ENCODE measurements at regions not wholly inside any gene's neighbourhood (a gene's known extent, or its start where the extent isn't known, plus 50 kb on each side); places are given as distances from the start of the nearest gene placed in this dataset.

- TF ChIP-seq POLR2AphosphoS5 (IDR thresholded peaks at IDR 0.05) (no peak), CTCF (IDR thresholded peaks at IDR 0.05) (no peak), POLR2A (IDR thresholded peaks at IDR 0.05) (no peak)
- Histone ChIP-seq H3K9me3 (no peaks in the 10 kb centered on the region), H3K4me3 (no peak overlapping the region), H3K27me3 (no peaks in the 10 kb centered on the region), H3K4me1 (no peaks in the 10 kb centered on the region), H3K36me3 (no peaks in the 10 kb centered on the region), H3K27ac (no peak overlapping the region)
- intact Hi-C loops (cut with DNase I; ENCODE audit: low total_unique reads): no loop called here
- no peak for DNase-seq (ENCODE audit: low spot score in 2 of 2)
Measured at GRCh38 chr10:69687426-69687825, 57.4 kb downstream of the FAM241B start.

- no peak overlapping the region for H3K27ac ChIP-seq
- no peaks in the 10 kb centered on the region for H3K9me3 ChIP-seq
- DNase-seq (ENCODE audit: low spot score in 2 of 2): no peak
- H3K4me1 ChIP-seq: no peaks in the 10 kb centered on the region
- no peak overlapping the region for H3K4me3 ChIP-seq
- no peaks in the 10 kb centered on the region for H3K36me3 ChIP-seq
- TF ChIP-seq POLR2A (IDR thresholded peaks at IDR 0.05) (no peak), POLR2AphosphoS5 (IDR thresholded peaks at IDR 0.05) (no peak), CTCF (IDR thresholded peaks at IDR 0.05) (no peak)
- intact Hi-C loops (cut with DNase I; ENCODE audit: low total_unique reads): no loop called here
- H3K27me3 ChIP-seq: no peaks in the 10 kb centered on the region
Measured at GRCh38 chr10:69692267-69692666, 62.2 kb downstream of the FAM241B start.

GRCh38 chr10:69692891-69693290 lies 62.8 kb downstream of the FAM241B start:
- intact Hi-C loops (cut with DNase I; ENCODE audit: low total_unique reads): no loop called here

GRCh38 chr10:69693886-69694285 lies 63.8 kb downstream of the FAM241B start:
- H3K4me1 ChIP-seq: no peaks in the 10 kb centered on the region
- H3K4me3 ChIP-seq: no peak overlapping the region
- intact Hi-C loops (cut with DNase I; ENCODE audit: low total_unique reads): no loop called here
- no peak for DNase-seq (ENCODE audit: low spot score in 2 of 2)
- no peaks in the 10 kb centered on the region for H3K27me3 ChIP-seq
- no peak overlapping the region for H3K27ac ChIP-seq
- TF ChIP-seq POLR2A (IDR thresholded peaks at IDR 0.05) (no peak), POLR2AphosphoS5 (IDR thresholded peaks at IDR 0.05) (no peak), CTCF (IDR thresholded peaks at IDR 0.05) (no peak)
- H3K36me3 ChIP-seq: no peaks in the 10 kb centered on the region
- H3K9me3 ChIP-seq: no peaks in the 10 kb centered on the region

More at GRCh38 chr10:69692891-69693290, 62.8 kb downstream of the FAM241B start:
- Histone ChIP-seq H3K4me3 (no peak overlapping the region), H3K27me3 (no peaks in the 10 kb centered on the region), H3K9me3 (no peaks in the 10 kb centered on the region), H3K36me3 (no peaks in the 10 kb centered on the region), H3K4me1 (no peaks in the 10 kb centered on the region), H3K27ac (no peak overlapping the region)
- DNase-seq (ENCODE audit: low spot score in 2 of 2): no peak
- TF ChIP-seq CTCF (IDR thresholded peaks at IDR 0.05): no peak
- no peak for TF ChIP-seq POLR2A (IDR thresholded peaks at IDR 0.05)
- no peak for TF ChIP-seq POLR2AphosphoS5 (IDR thresholded peaks at IDR 0.05)

GRCh38 chr10:69696073-69696731 lies 66.2 kb downstream of the FAM241B start:
- Histone ChIP-seq H3K4me1 (no peaks in the 10 kb centered on the region), H3K9me3 (no peaks in the 10 kb centered on the region), H3K27me3 (no peaks in the 10 kb centered on the region), H3K36me3 (no peaks in the 10 kb centered on the region), H3K4me3 (no peak overlapping the region), H3K27ac (no peak overlapping the region)
- intact Hi-C loops (cut with DNase I; ENCODE audit: low total_unique reads): no loop called here
- TF ChIP-seq POLR2A (IDR thresholded peaks at IDR 0.05) (no peak), POLR2AphosphoS5 (IDR thresholded peaks at IDR 0.05) (no peak), CTCF (IDR thresholded peaks at IDR 0.05) (peak; percentile 9 to 42 (median 29))
- no peak for DNase-seq (ENCODE audit: low spot score in 2 of 2)
